ENCODE measurements at regions not wholly inside any gene's neighbourhood (a gene's known extent, or its start where the extent isn't known, plus 50 kb on each side); places are given as distances from the start of the nearest gene placed in this dataset.
"Not testable (repeated sequence)": the region's sequence is repeated elsewhere in the genome, so short reads cannot be mapped to it uniquely, and the experiment has no call there.

DNA sequence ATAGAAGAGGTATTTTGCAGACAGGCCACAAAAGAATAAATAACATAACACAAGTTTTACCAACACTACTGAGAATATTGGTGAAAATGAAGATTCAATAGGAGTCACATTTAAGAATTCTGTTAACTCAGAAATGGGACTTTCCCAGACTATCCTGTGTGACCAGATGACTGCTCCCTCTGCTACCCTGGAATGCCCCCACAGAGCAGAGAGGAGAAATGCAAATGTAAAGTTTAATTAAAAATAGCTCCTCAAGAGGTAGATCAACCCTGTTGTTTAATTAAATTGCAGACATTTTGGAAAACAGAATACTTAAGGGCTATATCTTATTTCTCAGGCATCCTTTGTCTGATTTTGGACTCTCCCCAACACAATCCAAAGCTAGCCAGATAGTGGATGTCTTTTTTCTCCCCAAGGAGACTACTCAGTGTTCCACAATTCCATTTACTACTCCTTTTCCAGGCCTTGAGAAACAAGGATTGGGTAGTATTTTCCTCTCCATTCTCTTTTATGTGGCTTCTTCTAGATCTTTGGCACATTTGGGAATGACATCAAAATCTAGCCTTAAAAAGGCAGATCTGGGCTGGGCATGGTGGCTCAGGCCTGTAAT is 104.7 kb upstream of the TSC22D1 start:
- DNase-seq (ENCODE audit: low spot score) (no peak), ATAC-seq (no peak)
- peaks cover 0 to 8% of the 10 kb centered on the region in 2 donors for H3K27me3 Mint-ChIP-seq
- H3K36me3 Mint-ChIP-seq, result no peaks in the 10 kb centered on the region
- H3K4me3 Mint-ChIP-seq, result no peak overlapping the region
- H3K27ac Mint-ChIP-seq, result no peak overlapping the region
- H3K9me3 Mint-ChIP-seq, result no peaks in the 10 kb centered on the region
- H3K4me1 Mint-ChIP-seq (ENCODE audit: low read depth in 2 of 2), result peaks cover 4 to 5% of the 10 kb centered on the region in 2 donors

DNA sequence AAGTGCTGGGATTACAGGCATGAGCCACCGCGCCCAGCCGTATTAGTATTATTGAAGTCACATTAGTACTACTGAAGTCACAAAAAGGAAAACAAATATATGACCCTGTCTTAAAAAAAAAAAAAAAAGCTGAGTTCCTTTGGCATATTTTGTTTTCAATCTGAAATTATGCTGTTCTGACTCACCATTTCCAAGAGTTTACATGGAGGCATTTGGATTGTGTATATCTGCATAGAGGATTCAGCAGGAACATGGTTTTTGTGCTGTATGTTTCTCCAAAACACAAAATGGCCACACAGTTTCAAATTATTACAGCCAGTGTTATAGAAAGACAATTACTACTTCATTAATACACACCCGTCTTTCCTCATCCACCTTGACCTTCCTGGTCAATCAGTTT is 103.5 kb upstream of the TSC22D1 start:
- peaks cover 0 to 8% of the 10 kb centered on the region in 2 donors for H3K27me3 Mint-ChIP-seq
- no peaks in the 10 kb centered on the region for H3K36me3 Mint-ChIP-seq
- H3K27ac Mint-ChIP-seq, result no peak overlapping the region
- no peak overlapping the region for H3K4me3 Mint-ChIP-seq
- DNase-seq (ENCODE audit: low spot score) (no peak), ATAC-seq (no peak)
- no peaks in the 10 kb centered on the region for H3K4me1 Mint-ChIP-seq (ENCODE audit: low read depth in 2 of 2)
- no peaks in the 10 kb centered on the region for H3K9me3 Mint-ChIP-seq

DNA sequence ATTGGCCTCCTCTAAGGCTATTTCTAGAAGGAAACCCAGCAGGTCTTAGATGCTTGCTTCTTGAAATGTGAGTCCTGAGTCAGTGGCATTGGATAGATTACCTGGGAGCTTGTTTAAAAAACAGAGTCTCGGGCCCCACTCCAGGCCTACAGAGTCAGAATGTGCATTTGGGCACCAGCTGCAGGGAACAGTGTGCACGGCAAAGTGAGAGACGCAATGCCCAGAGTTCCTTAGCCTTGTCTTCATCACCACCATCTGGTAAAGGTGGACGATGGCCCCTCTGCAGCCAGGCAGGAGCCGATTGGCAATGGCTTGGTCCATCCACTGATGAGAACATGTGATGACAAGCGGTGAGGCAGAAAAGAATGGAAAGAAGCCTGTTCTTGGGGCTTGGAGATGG is 102.1 kb upstream of the TSC22D1 start:
- Mint-ChIP-seq H3K4me1 (ENCODE audit: low read depth in 2 of 2) (no peaks in the 10 kb centered on the region), H3K27ac (no peak overlapping the region), H3K27me3 (peaks cover under 1 to 8% of the 10 kb centered on the region in 2 donors), H3K9me3 (no peaks in the 10 kb centered on the region), H3K4me3 (no peak overlapping the region), H3K36me3 (no peaks in the 10 kb centered on the region)
- ATAC-seq (no peak), DNase-seq (ENCODE audit: low spot score) (no peak)

DNA sequence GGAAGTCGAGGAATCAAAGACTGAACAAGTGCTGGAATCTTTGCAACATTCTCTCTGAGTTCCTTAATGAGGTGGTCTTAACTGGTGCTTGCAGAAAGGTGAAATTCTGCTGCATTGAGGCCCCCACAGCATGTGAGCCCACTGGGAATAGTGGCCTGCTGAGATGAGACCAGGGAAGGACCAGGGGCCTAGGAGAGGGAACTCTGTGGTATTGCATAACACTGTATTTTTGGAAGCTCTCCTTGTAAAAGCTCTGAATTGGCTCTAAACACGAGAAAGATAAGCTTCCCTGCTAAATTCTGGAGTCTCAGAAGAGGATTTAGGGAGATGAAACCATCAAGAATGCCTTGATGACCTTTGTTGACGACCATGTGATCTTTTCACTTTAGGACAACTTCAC is 100.4 kb upstream of the TSC22D1 start:
- Mint-ChIP-seq H3K27me3 (peaks cover 11 to 13% of the 10 kb centered on the region in 2 donors), H3K27ac (no peak overlapping the region), H3K4me1 (ENCODE audit: low read depth in 2 of 2) (no peaks in the 10 kb centered on the region), H3K4me3 (no peak overlapping the region), H3K9me3 (no peaks in the 10 kb centered on the region), H3K36me3 (no peaks in the 10 kb centered on the region)
- no peak for ATAC-seq
- DNase-seq (ENCODE audit: low spot score), result no peak

DNA sequence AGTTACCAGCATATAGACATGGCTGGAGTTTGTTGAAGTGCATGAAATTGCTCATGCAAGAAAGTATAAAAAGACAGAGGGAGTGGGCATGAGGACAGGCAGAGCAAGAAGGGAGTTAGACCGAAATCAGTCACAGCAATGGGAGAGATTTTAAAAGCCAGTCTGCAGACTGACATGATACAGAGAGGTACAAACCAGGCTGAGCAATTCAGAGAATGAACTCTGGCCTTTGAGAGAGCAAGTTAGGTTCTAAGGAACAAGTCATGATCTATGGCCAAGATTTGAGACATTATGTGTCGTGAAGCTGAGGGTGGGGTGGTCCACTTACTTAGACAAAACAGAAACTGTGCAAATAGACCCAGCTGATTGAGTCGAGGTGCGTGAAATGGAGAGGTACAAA is 93.4 kb upstream of the TSC22D1 start:
- H3K27ac Mint-ChIP-seq, result no peak overlapping the region
- H3K27me3 Mint-ChIP-seq, result peaks cover 10 to 16% of the 10 kb centered on the region in 2 donors
- no peaks in the 10 kb centered on the region for H3K4me1 Mint-ChIP-seq (ENCODE audit: low read depth in 2 of 2)
- H3K36me3 Mint-ChIP-seq, result no peaks in the 10 kb centered on the region
- ATAC-seq (no peak), DNase-seq (ENCODE audit: low spot score) (no peak)
- H3K4me3 Mint-ChIP-seq, result no peak overlapping the region
- H3K9me3 Mint-ChIP-seq, result no peaks in the 10 kb centered on the region

DNA sequence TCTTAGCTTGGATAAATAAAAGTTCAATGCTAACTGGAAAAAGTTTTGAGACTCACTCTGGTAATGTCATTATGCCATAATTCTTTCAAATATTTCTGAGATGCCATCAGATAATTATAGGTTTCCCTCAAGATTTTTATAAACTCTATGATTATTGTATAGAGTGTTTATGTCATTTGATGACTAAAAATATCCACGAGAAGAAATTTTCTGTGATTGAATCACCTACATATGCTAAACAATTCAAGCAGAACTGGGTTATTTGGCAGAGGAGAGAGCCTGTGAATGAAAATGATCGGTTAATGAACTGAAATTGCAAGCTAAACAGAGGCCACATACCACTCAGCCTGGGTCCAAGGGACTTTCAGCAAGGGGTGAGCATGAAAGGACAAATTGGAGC is 92.6 kb upstream of the TSC22D1 start:
- Mint-ChIP-seq H3K36me3 (no peaks in the 10 kb centered on the region), H3K27me3 (peaks cover 11 to 21% of the 10 kb centered on the region in 2 donors), H3K4me1 (ENCODE audit: low read depth in 2 of 2) (no peaks in the 10 kb centered on the region), H3K4me3 (no peak overlapping the region), H3K27ac (no peak overlapping the region), H3K9me3 (no peaks in the 10 kb centered on the region)
- DNase-seq (ENCODE audit: low spot score), result no peak
- no peak for ATAC-seq

DNA sequence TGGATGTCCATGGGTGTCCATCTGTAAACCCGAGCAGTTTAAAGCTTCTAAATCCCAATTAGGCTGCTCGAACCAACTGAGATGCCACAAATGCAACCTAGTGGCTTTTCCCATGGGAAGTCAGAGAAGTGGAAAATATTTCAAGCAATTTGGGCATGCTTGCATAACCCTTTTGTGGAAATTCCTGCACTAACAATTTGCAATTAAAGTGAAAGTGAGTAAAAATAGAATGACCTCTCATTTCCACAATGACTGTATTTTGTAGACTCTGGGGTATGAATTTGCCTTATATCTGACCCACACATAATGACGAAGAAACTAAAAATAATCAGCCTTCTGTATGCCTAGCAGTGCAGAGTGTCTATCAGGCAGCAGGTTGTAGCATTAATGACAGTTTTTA is 91.8 kb upstream of the TSC22D1 start:
- Mint-ChIP-seq H3K4me3 (no peak overlapping the region), H3K27me3 (peaks cover 14 to 21% of the 10 kb centered on the region in 2 donors), H3K36me3 (no peaks in the 10 kb centered on the region), H3K27ac (no peak overlapping the region), H3K4me1 (ENCODE audit: low read depth in 2 of 2) (no peaks in the 10 kb centered on the region), H3K9me3 (no peaks in the 10 kb centered on the region)
- DNase-seq (ENCODE audit: low spot score) (no peak), ATAC-seq (no peak)

DNA sequence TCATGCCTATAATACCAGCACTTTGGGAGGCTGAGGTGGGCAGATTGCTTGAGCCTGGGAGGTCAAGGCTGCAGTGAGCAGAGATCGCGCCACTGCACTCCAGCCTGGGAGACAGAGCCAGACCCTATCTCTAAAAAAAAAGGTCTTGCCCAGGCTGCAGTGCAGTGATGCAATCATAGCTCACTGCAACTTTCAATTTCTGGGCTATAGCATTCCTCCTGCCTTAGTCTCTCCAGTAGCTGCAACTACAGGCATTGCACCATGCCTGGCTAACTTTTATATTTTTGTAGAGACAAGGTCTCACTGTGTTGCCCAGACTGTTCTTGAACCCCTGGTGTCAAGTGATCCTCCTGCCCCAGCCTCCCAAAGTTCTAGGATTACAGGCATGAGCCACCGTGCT is 90.4 kb upstream of the TSC22D1 start:
- H3K27ac Mint-ChIP-seq; H3K4me3 Mint-ChIP-seq; DNase-seq (ENCODE audit: low spot score); H3K4me1 Mint-ChIP-seq (ENCODE audit: low read depth in 2 of 2); H3K36me3 Mint-ChIP-seq; H3K9me3 Mint-ChIP-seq; ATAC-seq: not testable (repeated sequence)
- peaks cover 9 to 21% of the 10 kb centered on the region in 2 donors for H3K27me3 Mint-ChIP-seq

DNA sequence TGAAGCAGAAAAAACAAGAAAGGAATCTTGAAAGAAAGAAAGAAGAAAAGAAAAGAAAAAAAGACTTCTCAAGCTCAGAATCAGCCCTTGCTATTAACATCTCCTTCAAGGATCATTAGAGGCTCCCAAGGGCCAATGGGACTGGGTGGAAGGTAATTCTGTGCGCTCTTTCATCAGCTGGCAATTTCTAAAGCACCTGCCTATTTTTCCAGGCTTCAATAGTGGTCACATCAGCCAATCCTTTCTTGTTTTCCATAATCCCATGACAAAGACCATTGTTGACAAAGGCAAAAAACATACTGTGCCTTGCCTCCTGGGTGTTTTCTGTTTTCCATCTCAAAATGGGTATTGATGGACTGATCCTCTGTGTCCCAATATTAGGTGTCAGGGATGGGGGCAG is 88.2 kb upstream of the TSC22D1 start:
- ATAC-seq, result no peak
- Mint-ChIP-seq H3K27me3 (peaks cover 15 to 26% of the 10 kb centered on the region in 2 donors), H3K27ac (no peak overlapping the region)

DNA sequence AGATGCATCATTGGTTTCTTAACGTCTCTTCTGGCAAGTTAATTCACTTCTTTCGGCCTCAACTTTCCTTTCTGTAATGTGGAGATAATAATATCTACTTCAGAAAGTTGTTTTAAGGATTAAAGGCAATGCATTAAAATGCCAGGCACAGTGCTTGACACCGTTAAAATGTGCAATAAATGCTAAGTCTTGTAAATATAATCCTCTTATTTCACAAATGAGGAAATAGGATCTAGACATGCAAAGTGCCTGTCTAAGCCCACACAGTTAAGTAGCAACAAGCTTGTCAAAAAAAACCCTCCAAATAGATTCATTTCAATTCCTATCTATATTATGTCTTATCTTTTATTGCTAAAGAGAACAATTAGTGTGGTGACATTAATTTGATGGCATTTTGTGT is 86.4 kb upstream of the TSC22D1 start:
- no peaks in the 10 kb centered on the region for H3K36me3 Mint-ChIP-seq
- no peak overlapping the region for H3K27ac Mint-ChIP-seq
- no peaks in the 10 kb centered on the region for H3K4me1 Mint-ChIP-seq (ENCODE audit: low read depth in 2 of 2)
- DNase-seq (ENCODE audit: low spot score) (no peak), ATAC-seq (no peak)
- no peak overlapping the region for H3K4me3 Mint-ChIP-seq
- peaks cover 15 to 26% of the 10 kb centered on the region in 2 donors for H3K27me3 Mint-ChIP-seq
- H3K9me3 Mint-ChIP-seq, result no peaks in the 10 kb centered on the region

More for the DNA sequence above, 88.2 kb upstream of the TSC22D1 start:
- Mint-ChIP-seq H3K36me3 (no peaks in the 10 kb centered on the region), H3K9me3 (no peaks in the 10 kb centered on the region), H3K4me3 (no peak overlapping the region), H3K4me1 (ENCODE audit: low read depth in 2 of 2) (no peaks in the 10 kb centered on the region)
- DNase-seq (ENCODE audit: low spot score), result no peak

DNA sequence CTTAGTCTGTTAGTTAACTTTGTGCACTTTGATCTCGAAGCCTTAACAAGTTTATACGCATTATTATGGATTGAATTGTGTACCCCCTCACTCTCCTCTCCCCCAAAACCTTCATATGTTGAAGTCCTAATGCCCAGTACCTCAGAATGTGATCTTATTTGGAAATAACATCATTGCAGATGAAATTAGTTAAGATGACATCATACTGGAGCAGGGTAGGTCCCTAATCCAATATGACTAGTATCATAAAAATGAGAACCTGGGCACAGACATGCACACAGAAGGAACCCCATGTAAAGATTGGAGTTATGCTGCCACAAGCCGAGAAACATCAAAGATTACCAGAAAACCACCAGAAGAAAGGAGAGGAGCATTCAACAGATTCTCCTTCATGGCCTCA is 85.8 kb upstream of the TSC22D1 start:
- peaks cover 19 to 26% of the 10 kb centered on the region in 2 donors for H3K27me3 Mint-ChIP-seq
- no peaks in the 10 kb centered on the region for H3K36me3 Mint-ChIP-seq

DNA sequence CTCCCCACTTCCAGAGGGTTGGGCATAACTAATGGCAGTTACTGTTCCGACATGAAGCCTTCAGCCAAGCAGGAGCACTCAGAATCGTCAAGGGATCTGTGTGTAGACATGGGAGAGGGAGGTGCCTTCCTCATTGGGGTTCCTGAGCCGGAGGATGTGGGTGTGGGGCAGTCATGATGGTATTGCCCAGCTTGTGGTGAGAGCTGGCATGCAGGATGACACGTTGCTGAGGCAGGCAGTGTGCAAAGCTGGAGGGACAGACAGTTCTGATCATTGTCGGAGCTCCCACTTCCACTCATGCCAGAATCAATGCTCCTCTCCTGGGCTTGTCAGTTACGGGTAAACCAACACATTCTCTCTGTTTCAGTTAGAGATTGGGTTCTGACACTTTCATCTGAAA is 83.9 kb upstream of the TSC22D1 start:
- no peak overlapping the region for H3K4me3 Mint-ChIP-seq
- H3K36me3 Mint-ChIP-seq, result no peaks in the 10 kb centered on the region
- no peaks in the 10 kb centered on the region for H3K4me1 Mint-ChIP-seq (ENCODE audit: low read depth in 2 of 2)
- DNase-seq (ENCODE audit: low spot score) (no peak), ATAC-seq (no peak)
- H3K27ac Mint-ChIP-seq, result no peak overlapping the region
- peaks cover 15 to 21% of the 10 kb centered on the region in 2 donors for H3K27me3 Mint-ChIP-seq
- no peaks in the 10 kb centered on the region for H3K9me3 Mint-ChIP-seq

More for the DNA sequence above, 85.8 kb upstream of the TSC22D1 start:
- Mint-ChIP-seq H3K27ac (no peak overlapping the region), H3K4me3 (no peak overlapping the region), H3K9me3 (no peaks in the 10 kb centered on the region), H3K4me1 (ENCODE audit: low read depth in 2 of 2) (no peaks in the 10 kb centered on the region)
- DNase-seq (ENCODE audit: low spot score) (no peak), ATAC-seq (no peak)

DNA sequence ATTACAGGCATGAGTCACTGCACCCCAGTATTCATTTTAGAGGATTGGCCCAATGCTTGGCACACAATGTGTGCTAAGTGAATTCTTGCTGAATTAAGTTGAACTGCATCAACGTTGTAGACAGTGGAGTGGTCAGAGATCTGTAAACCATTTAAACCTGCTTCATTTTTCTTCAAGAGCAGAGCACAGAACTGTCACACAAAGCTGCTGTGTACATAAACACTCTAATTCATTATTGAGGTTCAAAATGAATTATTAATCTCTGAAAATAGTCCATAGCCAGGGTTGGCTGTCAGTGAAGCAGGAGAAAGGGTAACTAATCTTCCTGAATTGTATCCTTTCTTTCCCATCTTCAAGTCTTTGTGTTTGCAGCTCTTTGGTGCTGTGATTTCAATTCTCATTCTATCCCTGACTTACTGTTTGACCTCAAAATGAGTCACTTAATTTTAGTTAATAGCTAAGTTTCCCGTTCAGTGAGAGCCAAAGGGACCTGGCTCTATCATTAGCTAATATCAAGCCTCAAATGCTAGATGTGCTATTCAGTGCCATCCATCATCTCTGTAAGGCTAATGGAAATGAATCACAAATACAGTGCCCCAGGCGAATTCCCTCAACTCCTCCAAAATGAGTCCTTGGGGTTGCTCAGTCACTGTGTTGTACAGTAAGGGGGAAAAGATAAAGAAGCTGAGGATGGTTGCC is 77.0 kb upstream of the TSC22D1 start:
- H3K27ac Mint-ChIP-seq, result no peak overlapping the region

DNA sequence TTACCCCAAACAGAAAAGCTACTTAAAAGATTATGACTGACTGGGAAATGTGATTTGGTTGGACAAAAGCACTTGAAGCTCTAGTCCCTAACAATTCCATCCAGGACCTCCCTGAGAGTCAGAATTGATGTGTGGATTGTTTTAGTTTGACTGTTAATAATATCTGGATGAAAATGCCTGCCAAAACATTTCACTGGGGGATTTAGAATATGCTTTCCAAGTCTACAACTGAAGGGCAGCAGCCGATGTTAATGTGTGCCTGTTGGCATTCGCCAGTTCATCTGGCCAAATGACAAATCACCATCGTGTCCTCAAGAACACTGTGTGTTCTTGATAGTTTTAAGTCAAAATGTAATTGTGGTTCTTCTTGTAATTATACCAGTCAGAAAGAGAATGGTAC is 76.0 kb upstream of the TSC22D1 start:
- Mint-ChIP-seq H3K36me3 (no peaks in the 10 kb centered on the region), H3K9me3 (no peaks in the 10 kb centered on the region), H3K27me3 (peaks cover 13 to 14% of the 10 kb centered on the region in 2 donors), H3K27ac (no peak overlapping the region), H3K4me1 (ENCODE audit: low read depth in 2 of 2) (peaks cover 4 to 6% of the 10 kb centered on the region in 2 donors), H3K4me3 (no peak overlapping the region)
- DNase-seq (ENCODE audit: low spot score) (no peak), ATAC-seq (no peak)

More for the DNA sequence above, 77.0 kb upstream of the TSC22D1 start:
- Mint-ChIP-seq H3K27me3 (peaks cover 13 to 17% of the 10 kb centered on the region in 2 donors), H3K9me3 (no peaks in the 10 kb centered on the region), H3K36me3 (no peaks in the 10 kb centered on the region), H3K4me3 (no peak overlapping the region), H3K4me1 (ENCODE audit: low read depth in 2 of 2) (peaks cover 4 to 6% of the 10 kb centered on the region in 2 donors)
- ATAC-seq (no peak), DNase-seq (ENCODE audit: low spot score) (no peak)

All from natural killer cell treated with Interleukin-12 subunit alpha and Interleukin-12 subunit beta and Interleukin-15 and Interleukin-18, amount 100 ng/mL, for 72 hours (primary cell).